SJSA1 (cell line): ENCODE measurements at regions not wholly inside any gene's neighbourhood (a gene's known extent, or its start where the extent isn't known, plus 50 kb on each side); places are given as distances from the start of the nearest gene placed in this dataset.

Experiments
- DNase-seq, 2 experiments: peaks; one replicate each; pipeline ENCODE4 v3.0.0-alpha.2; 2015 to 2020; ENCODE audit warnings: low spot score in 2 of 2, low read depth in 1 of 2
- H3K27ac ChIP-seq: fragments of 250-450 bp; sonication (Bioruptor Pico); 2 replicates; pipeline ENCODE4 v1.5.1; 2020; ENCODE audit warnings: mild to moderate bottlenecking, moderate library complexity
- H3K27me3 ChIP-seq: fragments of 250-450 bp; sonication (Bioruptor Pico); replicated peaks from 2 replicates; pipeline ENCODE4 v1.5.1; 2020; ENCODE audit warnings: mild to moderate bottlenecking, moderate library complexity
- H3K36me3 ChIP-seq: fragments of 250-450 bp; sonication (Bioruptor Pico); 2 replicates; pipeline ENCODE4 v1.5.1; 2020; ENCODE audit warnings: mild to moderate bottlenecking
- H3K4me1 ChIP-seq: fragments of 250-450 bp; sonication (Bioruptor Pico); replicated peaks from 2 replicates; pipeline ENCODE4 v1.6.1; 2021; ENCODE audit warnings: mild to moderate bottlenecking
- H3K4me3 ChIP-seq: fragments of 250-450 bp; sonication (Bioruptor Pico); 2 replicates; pipeline ENCODE4 v1.5.1; 2020; ENCODE audit warnings: mild to moderate bottlenecking
- H3K9me3 ChIP-seq: fragments of 250-450 bp; sonication (Bioruptor Pico); replicated peaks from 2 replicates; pipeline ENCODE4 v1.5.1; 2020; ENCODE audit warnings: mild to moderate bottlenecking

- no peak for DNase-seq
- no peaks in the 10 kb centered on the region for H3K36me3 ChIP-seq
- no peaks in the 10 kb centered on the region for H3K4me1 ChIP-seq
- no peak overlapping the region for H3K4me3 ChIP-seq
- H3K27me3 ChIP-seq: no peaks in the 10 kb centered on the region
- H3K27ac ChIP-seq: no peak overlapping the region
- H3K9me3 ChIP-seq: no peaks in the 10 kb centered on the region
Observed at GRCh38 chr13:53946500-53946899, 917.9 kb downstream of the OLFM4 start.

GRCh38 chr13:53953183-53953582, 924.6 kb downstream of the OLFM4 start:
- Histone ChIP-seq H3K9me3 (no peaks in the 10 kb centered on the region), H3K27ac (no peak overlapping the region), H3K4me3 (no peak overlapping the region), H3K27me3 (no peaks in the 10 kb centered on the region), H3K36me3 (no peaks in the 10 kb centered on the region), H3K4me1 (no peaks in the 10 kb centered on the region)
- no peak for DNase-seq
